GM13977 (cell line): ENCODE measurements at regions not wholly inside any gene's neighbourhood (a gene's known extent, or its start where the extent isn't known, plus 50 kb on each side); places are given as distances from the start of the nearest gene placed in this dataset.

Source experiments
- DNase-seq: peaks from one replicate; pipeline ENCODE4 v3.0.0; 2012; ENCODE audit warnings: low spot score
- CTCF ChIP-seq: IDR thresholded peaks from 2 replicates; pipeline ENCODE4 v1.5.1; 2012; ENCODE audit warnings: mild to moderate bottlenecking, control low read depth; ENCODE audit not compliant: insufficient read depth; ENCODE audit errors: extremely low read depth, missing control alignments
- in situ Hi-C: fragments of 300-500 bp; cut with MboI; formaldehyde crosslinking; loops from one replicate; pipeline ENCODE4 v1.12.0; 2022; ENCODE audit warnings: low sequenced_read_pairs, low pct_unique_long_range_greater_than_20kb, mixed read lengths, inconsistent platforms; ENCODE audit not compliant: unreplicated experiment

GRCh38 chr5:153321478-153321877 lies 169.0 kb upstream of the GRIA1 start:
- no peak for DNase-seq
- in situ Hi-C loops: no loop called here
- no peak for TF ChIP-seq CTCF

- in situ Hi-C loops: no loop called here
- no peak for DNase-seq
- TF ChIP-seq CTCF: no peak
Measured at GRCh38 chr5:153340139-153340538, 150.3 kb upstream of the GRIA1 start.

GRCh38 chr5:153340738-153341137 lies 149.7 kb upstream of the GRIA1 start:
- in situ Hi-C loops: no loop called here
- TF ChIP-seq CTCF: no peak
- no peak for DNase-seq

- TF ChIP-seq CTCF: no peak
- in situ Hi-C loops: no loop called here
- no peak for DNase-seq
Measured at GRCh38 chr5:153342487-153342886, 148.0 kb upstream of the GRIA1 start.

GRCh38 chr5:153347611-153348010 lies 142.9 kb upstream of the GRIA1 start:
- no peak for DNase-seq
- in situ Hi-C loops: no loop called here

GRCh38 chr5:153350175-153350883 lies 140.1 kb upstream of the GRIA1 start:
- in situ Hi-C loops: no loop called here
- DNase-seq: no peak
- TF ChIP-seq CTCF: no peak

More at GRCh38 chr5:153347611-153348010, 142.9 kb upstream of the GRIA1 start:
- TF ChIP-seq CTCF: no peak
